Trophoblast cell (in vitro differentiated cells and primary cell): ENCODE measurements at regions not wholly inside any gene's neighbourhood (a gene's known extent, or its start where the extent isn't known, plus 50 kb on each side); places are given as distances from the start of the nearest gene placed in this dataset.

ENCODE experiments used
- DNase-seq, 2 donors: peaks; one replicate each; pipeline ENCODE4 v3.0.0-alpha.2; 2016
- H2AFZ ChIP-seq: 2 replicates; pipeline ENCODE4 v1.6.1; 2013; ENCODE audit warnings: low read length, moderate library complexity, mild to moderate bottlenecking; ENCODE audit not compliant: insufficient read depth, poor library complexity
- H2AK5ac ChIP-seq: 2 replicates; pipeline ENCODE4 v1.6.1; 2013; ENCODE audit warnings: mild to moderate bottlenecking, low read length
- H2BK120ac ChIP-seq: 2 replicates; pipeline ENCODE4 v1.6.1; 2013; ENCODE audit warnings: low read length, mild to moderate bottlenecking, moderate library complexity; ENCODE audit not compliant: insufficient read depth, poor library complexity
- H2BK12ac ChIP-seq: 2 replicates; pipeline ENCODE4 v1.6.1; 2013; ENCODE audit warnings: mild to moderate bottlenecking, low read length, moderate library complexity
- H2BK5ac ChIP-seq: 2 replicates; pipeline ENCODE4 v1.6.1; 2013; ENCODE audit warnings: low read length, low read depth, moderate library complexity, mild to moderate bottlenecking; ENCODE audit not compliant: poor library complexity
- H3K14ac ChIP-seq: 2 replicates; pipeline ENCODE4 v1.6.1; 2013; ENCODE audit warnings: mild to moderate bottlenecking, low read length
- H3K18ac ChIP-seq: 2 replicates; pipeline ENCODE4 v1.6.1; 2013; ENCODE audit warnings: mild to moderate bottlenecking, low read length
- H3K23ac ChIP-seq: 2 replicates; pipeline ENCODE4 v1.6.1; 2013; ENCODE audit warnings: low read length
- H3K27ac ChIP-seq: 2 replicates; pipeline ENCODE4 v1.5.1; 2013; ENCODE audit warnings: low read depth, mild to moderate bottlenecking, inconsistent platforms, low read length, moderate library complexity
- H3K27me3 ChIP-seq: 2 replicates; pipeline ENCODE4 v1.6.1; 2013; ENCODE audit warnings: inconsistent platforms, mild to moderate bottlenecking, low read length, moderate library complexity; ENCODE audit not compliant: insufficient read depth
- H3K36me3 ChIP-seq, 2 experiments: 1 replicate in 1 of 2; 2 replicates in 1 of 2; pipeline ENCODE4 v1.6.1; 2013; ENCODE audit warnings: low read length in 2 of 2, mild to moderate bottlenecking in 2 of 2, moderate library complexity in 1 of 2; ENCODE audit not compliant: insufficient read depth in 2 of 2, control insufficient read depth in 1 of 2
- H3K4ac ChIP-seq: 2 replicates; pipeline ENCODE4 v1.6.1; 2013; ENCODE audit warnings: low read depth, mild to moderate bottlenecking, low read length, moderate library complexity
- H3K4me1 ChIP-seq, 2 experiments: 1 replicate in 1 of 2; 2 replicates in 1 of 2; pipeline ENCODE4 v1.6.1; 2013; ENCODE audit warnings: low read length in 2 of 2, mild to moderate bottlenecking in 2 of 2, moderate library complexity in 1 of 2; ENCODE audit not compliant: insufficient read depth in 2 of 2, control insufficient read depth in 1 of 2
- H3K4me2 ChIP-seq: 2 replicates; pipeline ENCODE4 v1.6.1; 2013; ENCODE audit warnings: inconsistent platforms, mild to moderate bottlenecking, low read length, moderate library complexity
- H3K4me3 ChIP-seq: 2 replicates; pipeline ENCODE4 v1.5.1; 2013; ENCODE audit warnings: mild to moderate bottlenecking, low read depth, low read length, inconsistent platforms
- H3K79me1 ChIP-seq: one replicate; pipeline ENCODE4 v1.6.1; 2013; ENCODE audit warnings: low read length
- H3K79me2 ChIP-seq: 2 replicates; pipeline ENCODE4 v1.6.1; 2013; ENCODE audit warnings: low read length, mild to moderate bottlenecking; ENCODE audit not compliant: control insufficient read depth, insufficient read depth, poor library complexity
- H3K9ac ChIP-seq: 2 replicates; pipeline ENCODE4 v1.6.1; 2013; ENCODE audit warnings: mild to moderate bottlenecking, low read length
- H3K9me3 ChIP-seq: 2 replicates; pipeline ENCODE4 v1.6.1; 2013; ENCODE audit warnings: low read depth, mild to moderate bottlenecking, control low read depth, inconsistent platforms, low read length; ENCODE audit not compliant: insufficient read depth
- H4K12ac ChIP-seq: 2 replicates; pipeline ENCODE4 v1.6.1; 2013; ENCODE audit warnings: low read depth, mild to moderate bottlenecking, low read length, moderate library complexity
- H4K8ac ChIP-seq: 2 replicates; pipeline ENCODE4 v1.6.1; 2013; ENCODE audit warnings: low read depth, mild to moderate bottlenecking, low read length, moderate library complexity
- H4K91ac ChIP-seq: one replicate; pipeline ENCODE4 v1.6.1; 2013; ENCODE audit warnings: low read depth, mild to moderate bottlenecking, low read length, moderate library complexity
- WGBS: extraction: QIAGEN DNeasy Blood & Tissue Kit; methylation state at CpG from one replicate; pipeline ENCODE4 v1.1.7; 2013; ENCODE audit warnings: missing lambda C conversion rate; ENCODE audit not compliant: insufficient read length, insufficient coverage; ENCODE audit errors: extremely low coverage; 5-methylcytosine and 5-hydroxymethylcytosine counted together

DNA sequence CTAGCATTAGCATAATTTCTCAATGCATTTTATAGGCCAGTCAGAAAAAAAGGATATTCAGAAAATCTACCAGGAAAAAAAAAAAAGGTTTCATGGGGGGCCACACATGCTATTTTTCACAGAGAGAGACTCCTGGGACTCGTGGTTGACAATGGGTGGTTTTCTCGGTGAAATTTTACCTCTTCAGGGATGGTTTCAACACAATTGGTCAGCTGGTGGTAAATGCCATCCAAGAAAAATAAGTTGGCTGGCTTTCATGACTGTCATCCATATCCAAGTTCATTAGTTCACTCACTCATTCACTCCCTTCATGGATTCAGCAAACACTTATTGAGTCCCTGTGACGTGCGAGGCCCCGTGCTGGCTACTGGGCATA, 217.3 kb downstream of the SHQ1 start:
- H3K79me2 ChIP-seq: no peaks in the 10 kb centered on the region

DNA sequence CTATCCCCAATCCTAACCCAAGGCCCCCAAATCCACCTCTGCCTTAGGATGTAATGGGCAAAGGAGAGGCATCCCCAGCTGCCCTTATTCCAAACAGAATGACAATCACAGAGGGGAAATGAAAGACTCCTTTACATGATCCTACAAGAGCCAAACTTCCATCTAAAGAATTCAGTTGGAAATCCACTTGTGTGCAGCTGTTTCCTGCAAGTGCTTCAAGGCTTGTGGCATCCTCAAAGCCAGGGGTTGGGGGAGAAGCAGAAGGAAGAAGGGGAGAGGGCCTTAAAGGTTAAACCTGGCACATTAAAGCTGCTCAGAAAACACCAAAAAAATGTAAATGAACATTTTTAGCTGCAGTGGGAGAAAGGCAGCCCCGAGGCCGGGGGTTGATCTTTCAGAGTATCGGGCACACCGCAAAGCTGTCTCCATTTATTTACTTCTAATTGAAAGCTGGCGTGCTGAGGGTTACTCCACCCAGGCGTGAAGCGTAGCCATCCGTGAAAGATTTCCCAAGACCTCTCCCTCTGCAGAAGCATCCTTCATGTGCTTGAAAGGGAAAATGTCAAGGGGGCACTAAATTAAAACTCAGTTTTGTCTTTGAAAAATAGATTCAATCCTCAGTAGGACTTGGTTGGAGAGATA, 217.8 kb downstream of the SHQ1 start:
- H4K12ac ChIP-seq: no peak overlapping the region
- no peak overlapping the region for H4K91ac ChIP-seq
- H3K9me3 ChIP-seq: no peaks in the 10 kb centered on the region
- H3K4ac ChIP-seq: no peak overlapping the region
- no peak overlapping the region for H3K14ac ChIP-seq
- H3K4me1 ChIP-seq: peaks cover 14 to 15% of the 10 kb centered on the region in 2 experiments
- no peaks in the 10 kb centered on the region for H3K36me3 ChIP-seq
- DNase-seq: no peak
- H3K18ac ChIP-seq: no peak overlapping the region
- no peak overlapping the region for H2AK5ac ChIP-seq
- no peak overlapping the region for H3K4me3 ChIP-seq
- no peak overlapping the region for H3K9ac ChIP-seq
- no peaks in the 10 kb centered on the region for H3K27me3 ChIP-seq
- no peak overlapping the region for H3K27ac ChIP-seq
- no peaks in the 10 kb centered on the region for H3K79me2 ChIP-seq
- H3K4me2 ChIP-seq: no peak overlapping the region
- no peak overlapping the region for H2BK5ac ChIP-seq
- no CpG with 5 or more reads among the region's 8 CpGs for WGBS
- H2BK12ac ChIP-seq: no peak overlapping the region
- no peak overlapping the region for H3K23ac ChIP-seq
- H2AFZ ChIP-seq: no peak overlapping the region
- H4K8ac ChIP-seq: no peak overlapping the region
- no peaks in the 10 kb centered on the region for H3K79me1 ChIP-seq
- no peak overlapping the region for H2BK120ac ChIP-seq

More for the DNA sequence above, 217.3 kb downstream of the SHQ1 start:
- no peak for DNase-seq
- no peak overlapping the region for H4K8ac ChIP-seq
- no peak overlapping the region for H3K27ac ChIP-seq
- no peak overlapping the region for H3K4me2 ChIP-seq
- H3K4me1 ChIP-seq: peaks cover 10 to 14% of the 10 kb centered on the region in 2 experiments
- no peak overlapping the region for H3K4me3 ChIP-seq
- no peak overlapping the region for H3K18ac ChIP-seq
- no peak overlapping the region for H3K4ac ChIP-seq
- H3K36me3 ChIP-seq: no peaks in the 10 kb centered on the region
- H4K91ac ChIP-seq: no peak overlapping the region
- no peaks in the 10 kb centered on the region for H3K9me3 ChIP-seq
- H4K12ac ChIP-seq: no peak overlapping the region
- no peak overlapping the region for H2AK5ac ChIP-seq
- H3K27me3 ChIP-seq: no peaks in the 10 kb centered on the region
- H3K79me1 ChIP-seq: no peaks in the 10 kb centered on the region
- no peak overlapping the region for H3K23ac ChIP-seq
- no peak overlapping the region for H3K9ac ChIP-seq
- no peak overlapping the region for H2BK5ac ChIP-seq
- H2BK12ac ChIP-seq: no peak overlapping the region
- no peak overlapping the region for H2BK120ac ChIP-seq
- H2AFZ ChIP-seq: no peak overlapping the region
- no peak overlapping the region for H3K14ac ChIP-seq
- WGBS: no CpG with 5 or more reads among the region's 5 CpGs

DNA sequence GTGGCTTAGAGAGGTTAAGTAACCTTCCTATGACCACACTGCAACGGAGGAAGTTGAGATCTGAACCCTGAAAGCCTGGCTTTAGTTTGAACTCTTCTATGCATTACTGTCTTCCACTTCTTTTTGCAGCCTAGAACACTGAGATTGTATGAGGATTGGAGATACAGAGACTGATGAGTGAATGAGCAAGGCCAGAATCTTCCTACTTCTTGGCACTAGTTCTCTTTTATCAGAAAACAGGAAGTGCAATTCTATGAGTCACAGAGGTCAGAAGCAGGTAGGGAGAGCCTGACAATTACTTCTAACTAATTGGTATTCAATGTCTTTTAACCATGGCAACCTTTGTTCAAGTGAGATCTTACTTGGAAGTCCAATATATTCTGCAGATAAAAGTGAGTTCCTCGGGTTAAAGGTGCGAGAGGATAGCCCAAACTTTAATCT, 219.0 kb downstream of the SHQ1 start:
- Histone ChIP-seq H4K8ac (no peak overlapping the region), H2BK5ac (no peak overlapping the region), H3K18ac (no peak overlapping the region), H4K91ac (no peak overlapping the region), H3K14ac (no peak overlapping the region), H2AK5ac (no peak overlapping the region), H3K4me1 (peaks cover 16 to 17% of the 10 kb centered on the region in 2 experiments), H2BK12ac (no peak overlapping the region), H3K9ac (no peak overlapping the region), H2BK120ac (no peak overlapping the region), H3K23ac (no peak overlapping the region), H3K4me3 (no peak overlapping the region), H3K79me2 (no peaks in the 10 kb centered on the region), H3K4me2 (no peak overlapping the region), H3K79me1 (no peaks in the 10 kb centered on the region), H3K4ac (no peak overlapping the region), H3K9me3 (no peaks in the 10 kb centered on the region), H3K27ac (no peak overlapping the region), H2AFZ (no peak overlapping the region), H3K36me3 (no peaks in the 10 kb centered on the region), H4K12ac (no peak overlapping the region), H3K27me3 (no peaks in the 10 kb centered on the region)
- no CpG with 5 or more reads among the region's 3 CpGs for WGBS
- DNase-seq: peak in 1 of 2 donors; percentile 40

DNA sequence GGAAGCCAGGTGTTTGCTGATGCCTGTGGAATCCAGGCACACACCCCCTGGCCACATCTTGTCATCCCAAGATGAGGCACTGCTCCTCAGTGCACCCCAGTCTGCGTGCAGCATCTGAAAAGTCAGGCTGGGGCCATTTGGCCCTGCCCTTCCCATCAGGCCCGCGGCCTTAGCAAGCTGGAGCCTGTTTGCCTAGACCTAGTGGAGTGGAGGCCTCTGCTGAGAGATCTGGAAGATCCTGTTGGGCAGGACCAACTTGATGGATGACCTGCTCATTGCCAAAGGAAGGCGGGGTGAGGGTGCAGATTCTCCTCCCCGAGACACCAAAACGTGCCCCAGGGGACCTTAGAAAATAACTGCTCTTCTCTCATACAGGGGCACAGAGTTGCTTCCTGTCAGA, 220.2 kb downstream of the SHQ1 start:
- Histone ChIP-seq H2AFZ (no peak overlapping the region), H3K4ac (no peak overlapping the region), H4K91ac (no peak overlapping the region), H3K9me3 (no peaks in the 10 kb centered on the region), H3K4me3 (no peak overlapping the region), H3K9ac (no peak overlapping the region), H3K18ac (no peak overlapping the region), H3K79me1 (no peaks in the 10 kb centered on the region), H4K8ac (no peak overlapping the region), H3K23ac (no peak overlapping the region), H4K12ac (no peak overlapping the region), H2BK5ac (no peak overlapping the region), H2BK120ac (no peak overlapping the region), H3K14ac (no peak overlapping the region), H2AK5ac (no peak overlapping the region), H3K4me2 (peak overlapping the region; percentile 3), H3K27me3 (no peaks in the 10 kb centered on the region), H3K36me3 (no peaks in the 10 kb centered on the region), H3K27ac (peak overlapping the region; percentile 24), H3K79me2 (no peaks in the 10 kb centered on the region), H3K4me1 (peaks cover 16 to 17% of the 10 kb centered on the region in 2 experiments), H2BK12ac (no peak overlapping the region)
- peak; percentile 95 to 98 for DNase-seq
- WGBS: no CpG with 5 or more reads among the region's 6 CpGs
